ENCODE measurements at regions not wholly inside any gene's neighbourhood (a gene's known extent, or its start where the extent isn't known, plus 50 kb on each side); places are given as distances from the start of the nearest gene placed in this dataset.

DNA sequence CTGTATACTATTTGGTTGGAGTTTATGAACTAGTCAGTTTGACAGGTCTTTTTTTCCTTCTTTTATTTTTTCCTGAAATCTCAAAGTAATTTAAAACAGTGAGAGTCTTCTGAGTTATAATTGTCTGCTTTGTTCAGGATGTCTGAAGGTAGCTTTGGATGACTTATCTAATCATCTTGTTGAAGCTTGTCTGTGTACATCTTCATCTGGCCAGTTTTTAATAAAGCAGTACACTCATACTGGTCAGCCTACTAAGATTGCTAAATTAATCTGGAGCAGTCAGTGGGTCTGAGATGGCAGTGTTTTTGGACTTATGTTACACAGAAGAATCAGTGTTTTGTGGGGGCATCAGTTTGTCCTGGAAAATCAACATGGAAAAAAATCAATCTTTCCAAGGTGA lies 482.4 kb downstream of the CDH10 start:
- DNase-seq (ENCODE audit: low read depth, low spot score): no peak
- intact Hi-C loops (cut with micrococcal nuclease; ENCODE audit: unreplicated experiment): no loop called here
- TF ChIP-seq SP1 (IDR thresholded peaks at IDR 0.05; ENCODE audit: low read depth, low read length): no peak
- no peak for TF ChIP-seq RUNX3 (IDR thresholded peaks at IDR 0.05; ENCODE audit: low read length)
- TF ChIP-seq BRCA1 (IDR thresholded peaks at IDR 0.05; ENCODE audit: low read depth, low read length): no peak
- no peak for TF ChIP-seq JUNB (IDR thresholded peaks at IDR 0.05)
- no peak for TF ChIP-seq POLR2AphosphoS2 (IDR thresholded peaks at IDR 0.05; ENCODE audit: low read depth, low read length)
- TF ChIP-seq ELK1 (IDR thresholded peaks at IDR 0.05; ENCODE audit: low read depth, low read length): no peak
- no peak for TF ChIP-seq MEF2A (IDR thresholded peaks at IDR 0.05; ENCODE audit: insufficient read depth, low read depth, low read length)
- TF ChIP-seq LARP7 (IDR thresholded peaks at IDR 0.05): no peak
- no peak for TF ChIP-seq RELA (IDR thresholded peaks at IDR 0.05; ENCODE audit: borderline replicate concordance, partially characterized antibody)
- no peak for TF ChIP-seq RB1 (IDR thresholded peaks at IDR 0.05; ENCODE audit: borderline replicate concordance)
- TF ChIP-seq TARDBP (IDR thresholded peaks at IDR 0.05; ENCODE audit: borderline replicate concordance): no peak
- no peak for TF ChIP-seq SIN3A (IDR thresholded peaks at IDR 0.05; ENCODE audit: low read depth, low read length)
- TF ChIP-seq, protein P1, sequence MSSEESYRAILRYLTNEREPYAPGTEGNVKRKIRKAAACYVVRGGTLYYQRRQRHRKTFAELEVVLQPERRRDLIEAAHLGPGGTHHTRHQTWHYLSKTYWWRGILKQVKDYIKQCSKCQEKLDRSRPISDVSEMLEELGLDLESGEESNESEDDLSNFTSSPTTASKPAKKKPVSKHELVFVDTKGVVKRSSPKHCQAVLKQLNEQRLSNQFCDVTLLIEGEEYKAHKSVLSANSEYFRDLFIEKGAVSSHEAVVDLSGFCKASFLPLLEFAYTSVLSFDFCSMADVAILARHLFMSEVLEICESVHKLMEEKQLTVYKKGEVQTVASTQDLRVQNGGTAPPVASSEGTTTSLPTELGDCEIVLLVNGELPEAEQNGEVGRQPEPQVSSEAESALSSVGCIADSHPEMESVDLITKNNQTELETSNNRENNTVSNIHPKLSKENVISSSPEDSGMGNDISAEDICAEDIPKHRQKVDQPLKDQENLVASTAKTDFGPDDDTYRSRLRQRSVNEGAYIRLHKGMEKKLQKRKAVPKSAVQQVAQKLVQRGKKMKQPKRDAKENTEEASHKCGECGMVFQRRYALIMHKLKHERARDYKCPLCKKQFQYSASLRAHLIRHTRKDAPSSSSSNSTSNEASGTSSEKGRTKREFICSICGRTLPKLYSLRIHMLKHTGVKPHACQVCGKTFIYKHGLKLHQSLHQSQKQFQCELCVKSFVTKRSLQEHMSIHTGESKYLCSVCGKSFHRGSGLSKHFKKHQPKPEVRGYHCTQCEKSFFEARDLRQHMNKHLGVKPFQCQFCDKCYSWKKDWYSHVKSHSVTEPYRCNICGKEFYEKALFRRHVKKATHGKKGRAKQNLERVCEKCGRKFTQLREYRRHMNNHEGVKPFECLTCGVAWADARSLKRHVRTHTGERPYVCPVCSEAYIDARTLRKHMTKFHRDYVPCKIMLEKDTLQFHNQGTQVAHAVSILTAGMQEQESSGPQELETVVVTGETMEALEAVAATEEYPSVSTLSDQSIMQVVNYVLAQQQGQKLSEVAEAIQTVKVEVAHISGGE (CRISPR knock-in tag; IDR thresholded peaks at IDR 0.05): no peak
- no peak for TF ChIP-seq NR2C1 (IDR thresholded peaks at IDR 0.05)
- no peak for TF ChIP-seq BHLHE40 (IDR thresholded peaks at IDR 0.05; ENCODE audit: borderline replicate concordance in 1 of 2, low read depth in 2 of 2, low read length in 1 of 2)
- Histone ChIP-seq H2AFZ (ENCODE audit: control insufficient read depth, low read depth, low read length) (no peak overlapping the region), H3K9ac (ENCODE audit: control insufficient read depth, insufficient read depth, low read length) (no peak overlapping the region), H3K4me3 (no peak overlapping the region), H3K36me3 (ENCODE audit: control insufficient read depth in 2 of 2, insufficient read depth in 2 of 2, low read length in 1 of 2) (no peaks in the 10 kb centered on the region), H3K9me3 (replicated peaks; ENCODE audit: control insufficient read depth, insufficient read depth, low read length) (no peaks in the 10 kb centered on the region), H3K27me3 (replicated peaks in 1 of 2; ENCODE audit: control insufficient read depth in 2 of 2, insufficient read depth in 2 of 2, low read length in 1 of 2) (no peaks in the 10 kb centered on the region), H3K79me2 (ENCODE audit: control insufficient read depth, insufficient read depth, low read length) (no peaks in the 10 kb centered on the region), H3K4me1 (ENCODE audit: control insufficient read depth, insufficient read depth, low read length) (no peaks in the 10 kb centered on the region), H3K27ac (ENCODE audit: control insufficient read depth, insufficient read depth) (no peak overlapping the region), H3K4me2 (ENCODE audit: control insufficient read depth, insufficient read depth) (no peak overlapping the region), H4K20me1 (ENCODE audit: control insufficient read depth, insufficient read depth) (no peaks in the 10 kb centered on the region)
- BruUV-seq (replicated peaks): no TSS peak
- in situ Hi-C loops (cut with MboI): no loop called here
- ChIA-PET POLR2A (no interaction called here), RAD21 (ENCODE audit: unreplicated experiment) (no interaction called here), SMC1A (ENCODE audit: uncharacterized antibody, unreplicated experiment) (interaction anchor here (1.0 to 1.4 kb wide), 2 partner anchors 10 to 11 kb away, joined by 3 read pairs; no protein-coding TSS in a partner anchor), CTCF (no interaction called here)
- no peak for FAIRE-seq
- ATAC-seq: no peak

Measured in GM12878 (cell line).